Heart left ventricle (tissue), 16 donors: ENCODE measurements at regions not wholly inside any gene's neighbourhood (a gene's known extent, or its start where the extent isn't known, plus 50 kb on each side); places are given as distances from the start of the nearest gene placed in this dataset.
"Not testable (repeated sequence)": the region's sequence is repeated elsewhere in the genome, so short reads cannot be mapped to it uniquely, and the experiment has no call there.

ENCODE experiments used
- ATAC-seq, 4 donors: fragments of 200-7000 bp; cut with Tn5 transposase; one replicate each; pipeline ENCODE4 v1.9.1; 2020 to 2022; ENCODE audit warnings: moderate library complexity in 4 of 4, mild to moderate bottlenecking in 3 of 4, moderate number of reproducible peaks in 1 of 4
- DNase-seq, 5 donors: peaks; one replicate each; pipeline ENCODE4 v3.0.0-alpha.2; 2020
- H3K27ac ChIP-seq, 12 donors: fragments of 200-600 bp; sonication (generic) in 4 of 12; one replicate each; pipeline versions ENCODE4 v1.5.0 to v1.8.0; 2016 to 2022; ENCODE audit warnings: mild to moderate bottlenecking in 2 of 12
- H3K27me3 ChIP-seq, 9 donors: fragments of 200-600 bp; sonication (generic) in 2 of 9; one replicate each; pipeline versions ENCODE4 v1.5.1 to v1.8.0; 2016 to 2022; ENCODE audit warnings: mild to moderate bottlenecking in 3 of 9
- H3K36me3 ChIP-seq, 9 donors: fragments of 200-600 bp; sonication (generic) in 2 of 9; one replicate each; pipeline versions ENCODE4 v1.5.0 to v1.8.0; 2018 to 2022; ENCODE audit warnings: mild to moderate bottlenecking in 2 of 9
- H3K4me1 ChIP-seq, 12 donors: fragments of 200-600 bp; sonication (generic) in 4 of 12; one replicate each; pipeline versions ENCODE4 v1.5.0 to v1.8.0; 2016 to 2022; ENCODE audit warnings: mild to moderate bottlenecking in 3 of 12
- H3K4me3 ChIP-seq, 12 donors: fragments of 200-600 bp; sonication (generic) in 4 of 12; one replicate each; pipeline versions ENCODE4 v1.5.0 to v1.8.0; 2017 to 2022; ENCODE audit warnings: mild to moderate bottlenecking in 9 of 12, moderate library complexity in 4 of 12
- H3K9me3 ChIP-seq, 12 donors: fragments of 200-600 bp; sonication (generic) in 4 of 12; one replicate each; pipeline versions ENCODE4 v1.5.0 to v1.8.0; 2016 to 2022; ENCODE audit warnings: mild to moderate bottlenecking in 1 of 12
- CTCF ChIP-seq, 12 donors: fragments of 200-600 bp; sonication (generic) in 4 of 12; IDR thresholded peaks; one replicate each; pipeline versions ENCODE4 v1.5.0 to v1.8.0; 2018 to 2022; ENCODE audit warnings: antibody characterized with exemption in 12 of 12, mild to moderate bottlenecking in 5 of 12
- POLR2A ChIP-seq, 2 donors: fragments of 450-650 bp; IDR thresholded peaks; one replicate each; pipeline ENCODE4 v1.6.1; 2017; ENCODE audit warnings: antibody characterized with exemption in 2 of 2, mild to moderate bottlenecking in 2 of 2, moderate library complexity in 2 of 2
- WGBS, 4 donors: extraction: QIAGEN DNeasy Blood & Tissue Kit in 2 of 4; methylation state at CpG; one replicate each; pipeline versions ENCODE4 v1.1.5 to v1.1.7; 2013 to 2018; 5-methylcytosine and 5-hydroxymethylcytosine counted together
- intact Hi-C, 10 donors: fragments of 100-400 bp; cut with DNase I; formaldehyde crosslinking; loops; one replicate each; pipeline versions ENCODE4 v1.11.1 to v1.14.2; 2022
- donor health status: ischemic (EF 13 %, LVEDD 7.1; RV severe dilation, severe dysfunction).
- donor health status: healthy with polysubstance abuse.
- donor health status: DM: no; HTN: yes; CAD: no.
- donor health status: DM: no; HTN: no; CAD: no.
- donor health status: ischemic (EF 25% LVEDD 6.9; RV normal size, moderate dysfunction).
- donor health status: ischemic (EF 25% LVEDD 5.7; RV mildly dilated, moderate dysfunction).
- donor health status: healthy.
- donor health status: DM: yes; HTN: yes; CAD: no.
- donor health status: ischemic (EF 35%, LVEDD 5.7; RV mildly dilated, moderate dysfunction).
- donor health status: nonischemic (EF 11% LVEDD 7.7; RV severe dilation, severe dysfunction).
- donor health status: DM: yes; HTN: yes; CAD: no.
- donor health status: PGD.
- donor health status: ischemic (EF 29% LVEDD 5.4; RV normal size, mild dysfunction).
- donor health status: nonischemic (EF 23%, LVEDD 6.1; RV moderate dilation, normal function).

- Histone ChIP-seq H3K27me3 (peaks cover 0 to 3% (median 0%) of the 10 kb centered on the region in 9 donors), H3K36me3 (no peaks in the 10 kb centered on the region), H3K4me1 (no peaks in the 10 kb centered on the region), H3K4me3 (no peak overlapping the region), H3K9me3 (peaks cover 0 to 46% (median 24%) of the 10 kb centered on the region in 12 donors), H3K27ac (peak overlapping the region in 1 of 12 donors; percentile 50)
- TF ChIP-seq CTCF (IDR thresholded peaks at IDR 0.05) = no peak
- no peak for DNase-seq
- intact Hi-C loops = no loop called here
- no peak for ATAC-seq
Measured at GRCh38 chr7:136266457-136266856, 289.3 kb upstream of the MTPN start.

- peaks cover 0 to 63% (median 29%) of the 10 kb centered on the region in 12 donors for H3K9me3 ChIP-seq
- H3K27me3 ChIP-seq, H3K36me3 ChIP-seq, H3K27ac ChIP-seq, ATAC-seq, H3K4me1 ChIP-seq, intact Hi-C loops, H3K4me3 ChIP-seq, DNase-seq: not testable (repeated sequence)
- WGBS, 4 donors = 58 to 74% (median 68%) methylated on average over 5 of the region's 5 CpGs
Measured at GRCh38 chr7:136264304-136264703, 287.1 kb upstream of the MTPN start.

GRCh38 chr7:136263112-136263860, 286.1 kb upstream of the MTPN start:
- H3K9me3 ChIP-seq = peaks cover 0 to 63% (median 29%) of the 10 kb centered on the region in 12 donors
- WGBS, 4 donors = 67 to 74% (median 72%) methylated on average over 4 of the region's 4 CpGs

GRCh38 chr7:136260591-136260990, 283.4 kb upstream of the MTPN start:
- H3K4me1 ChIP-seq, DNase-seq, H3K4me3 ChIP-seq, intact Hi-C loops, H3K27me3 ChIP-seq, H3K27ac ChIP-seq, H3K36me3 ChIP-seq, ATAC-seq: not testable (repeated sequence)
- peaks cover 0 to 54% (median 25%) of the 10 kb centered on the region in 12 donors for H3K9me3 ChIP-seq
- WGBS, 4 donors = 95 to 97% (median 95%) methylated on average over 3 of the region's 3 CpGs

More at GRCh38 chr7:136263112-136263860, 286.1 kb upstream of the MTPN start:
- H3K4me1 ChIP-seq, H3K27ac ChIP-seq, DNase-seq, H3K4me3 ChIP-seq, ATAC-seq, intact Hi-C loops, H3K27me3 ChIP-seq, H3K36me3 ChIP-seq: not testable (repeated sequence)

GRCh38 chr7:136259074-136259473, 281.9 kb upstream of the MTPN start:
- intact Hi-C loops = no loop called here
- TF ChIP-seq POLR2A (IDR thresholded peaks at IDR 0.05) (no peak), CTCF (IDR thresholded peaks at IDR 0.05) (no peak)
- Histone ChIP-seq H3K36me3 (no peaks in the 10 kb centered on the region), H3K4me3 (no peak overlapping the region), H3K27me3 (no peaks in the 10 kb centered on the region), H3K27ac (no peak overlapping the region), H3K9me3 (peaks cover 0 to 39% (median 12%) of the 10 kb centered on the region in 12 donors), H3K4me1 (no peaks in the 10 kb centered on the region)
- ATAC-seq (no peak), DNase-seq (no peak)
- WGBS, 4 donors = 83 to 90% (median 89%) methylated on average over 4 of the region's 4 CpGs

GRCh38 chr7:136256491-136256890, 279.3 kb upstream of the MTPN start:
- H3K27me3 ChIP-seq = no peaks in the 10 kb centered on the region
- no peak overlapping the region for H3K27ac ChIP-seq
- H3K4me3 ChIP-seq = no peak overlapping the region
- intact Hi-C loops = no loop called here
- no peaks in the 10 kb centered on the region for H3K4me1 ChIP-seq
- H3K36me3 ChIP-seq = no peaks in the 10 kb centered on the region
- TF ChIP-seq CTCF (IDR thresholded peaks at IDR 0.05) (no peak), POLR2A (IDR thresholded peaks at IDR 0.05) (no peak)
- DNase-seq = no peak
- WGBS, 4 donors = 79 to 85% (median 83%) methylated on average over 3 of the region's 3 CpGs
- no peak for ATAC-seq
- H3K9me3 ChIP-seq = peaks cover 0 to 17% (median 3%) of the 10 kb centered on the region in 12 donors
